NCI-H2227 treated with DMSO at 0.1 percent for 48 hours (cell line): ENCODE measurements at regions not wholly inside any gene's neighbourhood (a gene's known extent, or its start where the extent isn't known, plus 50 kb on each side); places are given as distances from the start of the nearest gene placed in this dataset.
"Not testable (repeated sequence)": the region's sequence is repeated elsewhere in the genome, so short reads cannot be mapped to it uniquely, and the experiment has no call there.

Experiments
- DNase-seq: peaks from one replicate; lab custom pipeline; 2025; lab: John Stamatoyannopoulos, UW

GRCh38 chr6:3618642-3619041, 132.9 kb downstream of the PXDC1 start:
- DNase-seq, result no peak

DNA sequence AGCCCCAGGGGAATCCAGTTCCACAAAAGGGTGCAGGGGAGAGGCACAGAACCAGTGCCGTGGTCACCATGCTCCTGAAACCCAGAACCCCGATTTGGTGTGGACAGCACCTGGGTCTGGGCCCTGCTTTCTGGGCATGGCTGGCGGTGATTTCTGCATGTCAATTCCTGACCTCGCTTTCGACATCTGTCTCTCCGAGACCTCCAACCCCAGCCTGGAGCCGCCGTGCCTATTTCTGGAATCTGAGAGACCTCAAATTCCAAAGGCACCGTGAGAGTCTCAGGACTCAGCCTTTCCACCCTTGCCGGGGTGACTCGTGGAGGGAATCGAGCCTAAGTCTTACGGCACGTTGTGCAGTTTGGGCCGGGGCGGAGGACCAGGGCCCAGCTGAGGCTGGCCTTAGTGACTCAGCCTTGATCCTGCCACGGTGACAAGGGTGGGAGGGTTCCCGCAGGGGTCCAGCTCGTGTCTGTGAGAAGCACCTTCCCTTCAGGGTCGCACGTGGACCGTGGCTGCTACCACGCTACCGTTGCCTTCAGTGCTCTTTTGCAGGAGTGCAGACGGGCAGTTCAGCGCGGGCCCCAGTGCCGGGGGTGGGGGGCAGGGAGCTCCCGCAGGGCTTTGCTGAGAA, 133.7 kb downstream of the PXDC1 start:
- no peak for DNase-seq

DNA sequence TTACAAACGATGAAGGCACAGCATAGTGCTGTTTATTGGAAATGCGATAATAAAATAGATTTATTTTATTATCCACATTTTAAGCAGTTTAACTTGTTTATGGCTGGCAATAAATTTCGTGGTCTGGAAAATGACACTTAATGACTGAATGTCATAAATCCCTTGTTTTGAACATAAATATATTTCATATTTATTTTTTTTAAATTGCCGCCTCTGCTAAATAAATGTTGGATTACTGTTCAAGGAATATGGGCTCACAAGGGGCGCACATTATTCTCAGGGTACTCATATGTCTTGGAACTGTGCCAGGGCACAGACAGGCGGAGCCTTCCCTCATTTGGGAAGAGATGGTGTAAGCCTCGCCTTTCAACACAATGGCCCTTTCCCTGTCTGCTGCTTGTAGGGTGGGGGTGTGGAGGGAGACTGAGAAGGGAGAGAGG, 134.3 kb downstream of the PXDC1 start:
- DNase-seq, result no peak

- DNase-seq, result no peak
Measured at GRCh38 chr6:3616565-3617176, 134.8 kb downstream of the PXDC1 start.

GRCh38 chr6:3615391-3616380, 135.8 kb downstream of the PXDC1 start:
- DNase-seq, result no peak

GRCh38 chr6:3614918-3615317, 136.6 kb downstream of the PXDC1 start:
- no peak for DNase-seq

DNA sequence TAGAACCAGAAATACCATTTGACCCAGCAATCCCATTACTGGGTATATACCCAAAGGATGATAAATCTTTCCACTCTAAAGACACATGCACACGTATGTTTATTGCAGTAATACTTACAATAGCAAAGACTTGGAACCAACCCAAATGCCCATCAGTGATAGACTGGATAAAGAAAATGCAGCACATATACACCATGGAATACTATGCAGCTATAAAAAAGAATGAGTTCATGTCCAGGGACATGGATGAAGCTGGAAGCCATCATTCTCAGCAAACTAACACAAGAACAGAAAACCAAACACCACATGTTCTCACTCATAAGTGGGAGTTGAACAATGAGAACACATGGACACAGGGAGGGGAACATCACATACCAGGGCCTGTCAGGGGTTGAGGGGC, 137.9 kb downstream of the PXDC1 start:
- DNase-seq, result not testable (repeated sequence)

DNA sequence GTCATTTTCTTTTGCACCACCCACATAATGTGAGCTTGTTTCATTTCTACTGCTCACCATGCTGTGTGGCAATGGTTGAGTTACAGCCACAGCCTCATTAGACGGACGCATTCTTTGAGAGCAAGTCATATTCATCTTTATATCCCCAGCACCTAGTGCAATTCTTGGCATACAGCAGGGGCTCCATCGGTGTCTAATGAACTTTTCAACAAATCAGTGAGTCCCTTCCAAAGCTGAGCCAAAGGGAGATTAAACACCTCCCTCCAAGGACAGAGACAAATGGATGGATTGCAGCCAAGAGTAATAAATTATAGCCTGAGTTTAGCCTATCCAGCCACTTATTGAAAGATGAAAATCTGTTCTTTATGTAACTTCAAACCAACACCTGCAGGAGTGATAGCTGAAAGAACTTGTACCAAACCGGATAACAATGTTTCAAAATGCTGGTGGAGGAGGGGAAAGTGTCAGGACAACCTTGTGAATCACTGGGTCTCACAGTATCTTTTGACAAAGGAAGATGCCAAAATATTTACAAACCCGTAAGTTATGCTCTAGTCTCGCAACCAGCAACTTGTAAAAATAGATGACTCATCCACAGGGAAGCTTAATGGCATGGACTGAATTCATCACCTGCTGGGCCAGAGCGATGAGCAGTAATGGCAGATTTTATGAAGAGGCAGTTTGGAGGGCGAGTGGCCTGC, 139.0 kb downstream of the PXDC1 start:
- DNase-seq, result peak; percentile 87

DNA sequence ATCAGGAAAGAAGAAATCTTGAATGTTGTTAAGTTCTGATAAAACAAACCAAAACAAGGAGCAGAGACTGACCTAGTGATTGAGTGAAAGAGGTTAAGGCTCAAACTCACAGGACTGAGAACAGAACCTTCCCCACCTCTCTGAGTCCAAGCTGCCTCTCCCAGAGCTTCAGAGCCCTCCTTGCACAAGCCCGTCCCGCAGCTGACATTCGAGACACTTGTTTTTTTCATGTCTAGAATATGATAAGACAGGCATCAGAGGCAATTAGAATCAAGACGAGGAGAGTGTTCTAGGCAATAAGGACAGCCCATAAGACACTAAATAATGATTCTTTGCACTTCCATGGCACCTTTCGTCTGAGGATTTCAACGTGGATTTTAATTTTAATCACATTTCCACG, 140.6 kb downstream of the PXDC1 start:
- DNase-seq, result no peak

DNA sequence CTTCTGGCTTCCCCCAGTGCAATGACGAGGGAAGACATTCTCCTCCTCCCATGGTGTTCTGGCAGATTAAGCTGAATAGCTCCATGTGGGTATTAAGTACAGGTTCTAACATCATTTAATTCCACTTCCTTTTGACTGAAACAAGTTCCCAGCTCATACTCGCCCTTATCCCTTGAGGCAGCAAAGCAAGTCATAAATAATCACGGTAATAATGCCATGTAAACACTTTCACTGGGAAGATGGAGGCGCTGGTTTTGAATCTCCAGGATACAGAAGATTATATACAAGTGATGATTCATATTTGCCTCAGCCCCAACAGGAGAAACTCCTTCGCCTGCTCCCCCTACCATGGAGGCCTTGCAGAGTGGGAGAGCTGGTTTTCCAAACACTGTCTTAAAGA, 141.3 kb downstream of the PXDC1 start:
- peak; percentile 53 for DNase-seq

GRCh38 chr6:3609388-3609787, 142.1 kb downstream of the PXDC1 start:
- no peak for DNase-seq

DNA sequence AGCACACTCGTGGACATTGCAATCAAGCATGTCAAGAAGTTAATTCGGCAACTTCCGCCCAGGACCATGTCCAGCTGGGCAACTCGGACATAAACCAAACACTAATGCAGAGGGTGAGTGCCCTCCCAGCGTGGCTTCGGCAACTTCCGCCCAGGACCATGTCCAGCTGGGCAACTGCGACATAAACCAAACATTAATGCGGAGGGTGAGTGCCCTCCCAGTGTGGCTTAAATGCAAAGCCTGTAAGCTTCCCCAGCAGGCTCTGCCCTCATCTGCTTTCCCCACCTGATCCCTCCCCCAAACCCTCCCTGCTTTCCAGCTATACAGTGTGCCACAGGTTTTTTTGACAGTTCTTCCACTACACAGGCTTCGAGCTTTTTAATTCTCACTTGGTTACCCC, 143.4 kb downstream of the PXDC1 start:
- DNase-seq, result no peak

DNA sequence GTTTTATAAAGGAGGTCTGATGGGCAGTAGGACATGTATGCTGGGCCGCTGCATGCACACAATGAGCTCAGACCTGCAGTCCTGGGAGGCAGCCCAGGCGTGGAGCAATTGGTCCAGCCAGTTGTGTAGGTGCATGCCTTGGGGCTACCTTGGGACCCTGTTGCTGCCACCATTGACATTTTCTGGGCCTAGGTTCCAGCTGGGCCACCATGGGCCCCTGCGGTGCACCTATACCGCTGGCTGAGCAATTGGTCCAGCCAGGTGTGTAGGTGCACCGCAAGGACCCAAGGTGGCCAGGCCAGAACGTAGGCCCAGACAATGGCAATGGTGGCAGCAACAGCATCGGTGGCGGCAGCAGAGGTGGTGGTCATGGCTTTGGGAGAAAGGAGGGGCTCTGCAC, 143.9 kb downstream of the PXDC1 start:
- DNase-seq, result no peak

DNA sequence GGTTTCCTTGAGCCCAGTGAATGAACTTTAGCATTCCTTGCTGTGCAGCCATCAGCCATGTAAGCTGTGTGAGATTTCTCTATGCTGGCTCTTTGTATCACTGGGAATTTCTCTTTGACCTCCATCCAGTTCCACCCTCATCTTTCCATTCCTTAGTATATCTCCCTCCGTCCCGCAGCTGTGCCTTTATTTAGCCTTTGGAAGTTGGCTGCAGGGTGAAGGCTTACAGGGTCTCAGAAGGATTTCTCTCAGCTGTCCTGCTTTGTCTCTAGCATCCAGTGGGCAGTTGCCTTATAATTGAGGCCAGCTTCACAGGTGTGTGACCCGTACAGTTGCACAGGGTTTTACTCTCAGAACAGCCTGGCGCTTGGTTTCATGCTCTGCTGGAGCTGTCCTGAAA, 144.3 kb downstream of the PXDC1 start:
- DNase-seq, result no peak

DNA sequence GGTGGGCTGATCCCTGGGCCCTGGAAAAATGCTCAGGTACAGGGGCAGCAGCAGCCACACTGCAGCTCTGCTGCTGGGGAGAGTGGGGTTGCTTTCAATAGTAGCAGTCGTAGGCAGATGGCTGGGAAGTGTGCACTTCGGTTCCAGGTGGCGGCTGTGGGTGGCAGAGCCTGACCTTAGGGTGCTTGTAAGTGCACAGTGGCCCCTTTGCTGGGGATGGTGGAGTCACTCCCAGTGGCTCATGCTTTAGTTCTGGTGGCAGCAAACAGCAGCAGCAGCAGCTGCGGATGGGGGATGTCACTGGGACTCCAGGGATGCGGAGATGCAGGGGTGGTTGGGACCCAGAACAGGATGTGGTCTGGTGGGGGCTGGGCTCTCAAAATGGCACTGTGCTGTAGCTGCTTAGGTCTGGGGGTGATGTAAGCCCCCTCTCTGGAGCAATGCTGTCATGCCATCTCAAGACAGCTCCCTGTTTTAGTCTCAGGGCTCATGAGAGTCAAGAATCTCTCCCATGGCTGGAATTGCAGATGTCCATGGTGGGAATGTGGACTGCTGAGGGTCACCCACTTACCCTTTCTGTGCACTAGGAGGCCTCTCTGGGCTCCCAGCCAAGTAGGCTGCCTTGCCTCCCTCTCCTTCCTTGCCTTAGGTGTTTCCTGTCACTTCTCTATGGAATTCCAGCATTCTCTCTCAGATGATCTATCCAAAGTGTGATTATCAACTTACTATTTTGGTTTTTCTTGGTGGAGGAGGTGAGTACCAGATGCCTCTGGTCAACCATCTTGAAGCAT, 146.7 kb upstream of the SLC22A23 start:
- DNase-seq, result no peak

GRCh38 chr6:3601570-3601969, 144.7 kb upstream of the SLC22A23 start:
- no peak for DNase-seq

DNA sequence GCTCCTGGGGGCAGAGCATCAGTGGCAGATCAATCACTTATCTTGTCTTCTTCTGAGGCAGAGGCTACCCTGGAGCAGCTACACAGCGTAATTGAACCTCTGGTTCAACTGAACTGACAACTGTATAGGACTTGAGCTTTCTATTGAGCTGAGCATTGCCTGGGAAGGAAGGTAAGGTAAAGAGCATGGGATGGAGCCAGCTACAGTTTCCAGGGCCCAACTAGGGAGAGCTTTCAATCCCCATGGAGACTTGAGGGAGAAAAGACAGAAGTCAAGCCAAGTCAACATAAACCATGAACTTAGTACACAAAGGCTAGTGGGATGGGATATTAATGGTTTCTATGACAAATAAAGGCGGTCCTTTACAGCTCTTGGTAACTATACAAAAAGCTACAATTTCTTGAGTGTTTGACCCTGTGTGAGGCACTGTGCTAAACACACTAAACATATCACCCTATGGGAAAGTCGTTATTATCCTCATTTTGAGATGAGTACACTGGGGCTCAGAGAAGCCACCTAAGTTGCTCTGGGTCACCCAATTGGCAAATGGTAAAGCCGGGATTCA, 140.7 kb upstream of the SLC22A23 start:
- no peak for DNase-seq

DNA sequence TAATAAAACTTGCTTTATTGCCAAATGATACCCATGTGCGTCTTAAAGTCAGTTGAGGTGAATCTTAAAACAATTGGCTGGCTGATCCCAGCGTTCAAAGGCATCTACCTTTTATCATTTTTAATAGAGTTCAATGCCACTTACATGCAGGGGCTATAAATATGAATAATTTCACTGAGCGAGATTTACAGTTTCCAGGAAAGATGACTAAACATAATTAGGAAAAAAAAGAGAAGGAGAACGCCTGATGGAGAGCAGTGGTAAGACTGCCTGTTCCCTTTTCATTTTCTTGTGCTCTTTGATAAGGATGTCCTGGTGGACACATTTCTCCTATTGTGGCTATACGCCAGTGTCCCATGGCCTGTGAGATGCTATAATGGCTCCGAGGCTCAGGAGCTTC, 139.9 kb upstream of the SLC22A23 start:
- DNase-seq, result no peak

DNA sequence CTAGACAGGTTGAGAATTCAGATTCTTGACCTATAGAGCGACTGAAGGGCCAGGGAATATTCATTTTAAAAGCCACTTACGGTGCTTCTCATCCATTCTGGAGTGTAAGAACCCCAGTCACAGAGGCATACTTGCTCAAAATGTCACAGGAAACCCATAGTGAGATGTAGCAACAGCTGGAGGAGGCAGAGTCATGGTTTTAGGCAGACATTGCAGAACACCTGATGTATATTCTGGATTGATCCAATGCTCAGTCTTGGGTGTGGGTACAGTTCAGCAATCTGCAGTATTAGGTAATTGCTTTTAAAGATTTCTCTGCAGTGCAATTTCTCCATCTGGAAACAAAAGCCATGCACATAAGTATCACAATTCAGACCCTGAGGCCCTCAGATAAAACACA, 137.4 kb upstream of the SLC22A23 start:
- no peak for DNase-seq

DNA sequence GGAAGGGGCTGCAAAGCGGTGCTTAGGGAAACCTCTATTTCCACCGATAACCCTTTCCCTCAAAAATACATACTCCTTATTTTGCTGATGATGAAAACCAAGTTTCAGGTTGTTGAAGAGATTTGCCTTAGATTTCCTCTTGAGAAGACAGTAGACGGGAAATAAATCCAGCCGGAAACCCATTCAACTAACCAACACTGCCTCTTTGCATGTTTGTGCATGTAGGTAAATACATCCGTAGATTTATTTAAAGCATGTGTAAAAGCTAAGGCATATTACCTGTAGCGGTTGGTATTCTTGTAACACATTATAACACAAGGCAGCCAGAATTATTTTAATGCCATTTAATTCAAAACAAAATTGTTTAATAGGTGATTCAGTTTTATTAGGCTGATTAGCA, 136.3 kb upstream of the SLC22A23 start:
- DNase-seq, result no peak

DNA sequence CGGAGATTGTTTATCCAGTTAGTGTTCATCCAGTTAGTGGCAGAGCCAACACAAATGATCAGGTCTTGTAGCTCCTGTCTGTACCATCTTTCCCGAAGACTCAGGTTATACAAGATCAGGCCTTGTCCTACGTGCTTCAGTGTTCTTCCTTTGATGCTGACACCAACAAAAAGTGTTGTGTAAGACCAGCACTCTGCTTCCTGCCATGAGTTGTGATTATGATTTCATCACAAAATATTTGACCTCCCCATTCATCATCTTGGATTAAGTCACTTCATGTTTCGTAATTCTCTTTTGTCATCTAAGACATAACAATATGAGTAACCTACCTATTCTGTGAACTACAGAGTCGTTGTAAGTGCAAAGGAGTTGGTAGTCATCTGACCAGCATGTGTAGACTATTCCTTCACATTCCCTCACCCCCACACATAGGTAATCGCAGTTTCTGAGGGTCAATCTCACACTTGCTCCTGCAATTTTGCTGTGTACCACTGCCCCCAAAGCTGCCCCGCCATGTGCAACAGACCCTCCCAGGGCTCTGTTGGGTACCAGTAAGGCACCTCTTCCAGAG, 135.6 kb upstream of the SLC22A23 start:
- no peak for DNase-seq
